Astrocyte of the spinal cord (primary cell): ENCODE measurements at regions not wholly inside any gene's neighbourhood (a gene's known extent, or its start where the extent isn't known, plus 50 kb on each side); places are given as distances from the start of the nearest gene placed in this dataset.

Experiments
- DNase-seq: peaks from one replicate; pipeline ENCODE4 v3.0.0; 2011; ENCODE audit warnings: low read depth, low spot score
- H3K4me3 ChIP-seq: 2 replicates; pipeline ENCODE4 v1.5.1; 2011; ENCODE audit warnings: low read depth, mild to moderate bottlenecking, low read length, moderate library complexity
- CTCF ChIP-seq: IDR thresholded peaks from 2 replicates; pipeline ENCODE4 v1.5.1; 2012; ENCODE audit warnings: low read depth, mild to moderate bottlenecking, low read length, inconsistent platforms
- in situ Hi-C: cut with HindIII; loops from 2 replicates; pipeline ENCODE4 v1.10.0; 2017; ENCODE audit warnings: low sequenced_read_pairs

- TF ChIP-seq CTCF, result no peak
- DNase-seq, result no peak
- in situ Hi-C loops, result no loop called here
- H3K4me3 ChIP-seq, result no peak overlapping the region
These were observed 384.6 kb upstream of the KLF4 start for GRCh38 chr9:107874137-107874536.

- in situ Hi-C loops, result no loop called here
- H3K4me3 ChIP-seq, result no peak overlapping the region
- no peak for DNase-seq
- TF ChIP-seq CTCF, result no peak
These were observed 383.1 kb upstream of the KLF4 start for GRCh38 chr9:107872457-107873192.

GRCh38 chr9:107870927-107871680 is 381.5 kb upstream of the KLF4 start:
- H3K4me3 ChIP-seq, result no peak overlapping the region
- DNase-seq, result no peak
- in situ Hi-C loops, result no loop called here
- TF ChIP-seq CTCF, result no peak

GRCh38 chr9:107870221-107870620 is 380.7 kb upstream of the KLF4 start:
- DNase-seq, result no peak
- in situ Hi-C loops, result no loop called here
- TF ChIP-seq CTCF, result no peak
- no peak overlapping the region for H3K4me3 ChIP-seq

GRCh38 chr9:107869111-107869510 is 379.5 kb upstream of the KLF4 start:
- H3K4me3 ChIP-seq, result no peak overlapping the region

GRCh38 chr9:107868186-107868585 is 378.6 kb upstream of the KLF4 start:
- H3K4me3 ChIP-seq, result no peak overlapping the region
- in situ Hi-C loops, result no loop called here
- DNase-seq, result no peak
- no peak for TF ChIP-seq CTCF

More at GRCh38 chr9:107869111-107869510, 379.5 kb upstream of the KLF4 start:
- in situ Hi-C loops, result no loop called here
- TF ChIP-seq CTCF, result no peak
- no peak for DNase-seq
